Kidney glomerular epithelial cell (primary cell): ENCODE measurements at regions not wholly inside any gene's neighbourhood (a gene's known extent, or its start where the extent isn't known, plus 50 kb on each side); places are given as distances from the start of the nearest gene placed in this dataset.
A peak's percentile ranks its signal among the peaks of the same experiment; 100 is the strongest.

Source experiments
- DNase-seq: peaks from one replicate; lab custom pipeline; 2025; lab: John Stamatoyannopoulos, UW

- DNase-seq = no peak
These were observed 154.2 kb upstream of the PRMT8 start for GRCh38 chr12:3336606-3337311.

GRCh38 chr12:3337944-3338343, 153.1 kb upstream of the PRMT8 start:
- DNase-seq = no peak

GRCh38 chr12:3339221-3339620, 151.8 kb upstream of the PRMT8 start:
- DNase-seq = no peak

GRCh38 chr12:3341594-3341993, 149.4 kb upstream of the PRMT8 start:
- no peak for DNase-seq

GRCh38 chr12:3342051-3342450, 149.0 kb upstream of the PRMT8 start:
- peak; percentile 8 for DNase-seq

- DNase-seq = no peak
These were observed 142.9 kb upstream of the PRMT8 start for GRCh38 chr12:3348055-3348454.

- DNase-seq = no peak
These were observed 140.6 kb upstream of the PRMT8 start for GRCh38 chr12:3350432-3350831.

GRCh38 chr12:3351731-3352130, 139.3 kb upstream of the PRMT8 start:
- DNase-seq = no peak

- DNase-seq = no peak
These were observed 138.8 kb upstream of the PRMT8 start for GRCh38 chr12:3352230-3352629.

- DNase-seq = no peak
These were observed 137.4 kb upstream of the PRMT8 start for GRCh38 chr12:3353621-3354020.

- no peak for DNase-seq
These were observed 136.4 kb upstream of the PRMT8 start for GRCh38 chr12:3354586-3354985.

- no peak for DNase-seq
These were observed 135.6 kb upstream of the PRMT8 start for GRCh38 chr12:3355378-3355900.

- DNase-seq = no peak
These were observed 133.0 kb upstream of the PRMT8 start for GRCh38 chr12:3357950-3358525.

GRCh38 chr12:3359478-3359877, 131.5 kb upstream of the PRMT8 start:
- DNase-seq = no peak

GRCh38 chr12:3361146-3361545, 129.9 kb upstream of the PRMT8 start:
- DNase-seq = no peak

GRCh38 chr12:3362737-3363136, 128.3 kb upstream of the PRMT8 start:
- DNase-seq = no peak

GRCh38 chr12:3363608-3364007, 127.4 kb upstream of the PRMT8 start:
- no peak for DNase-seq

- no peak for DNase-seq
These were observed 126.8 kb upstream of the PRMT8 start for GRCh38 chr12:3364226-3364625.

- DNase-seq = no peak
These were observed 126.1 kb upstream of the PRMT8 start for GRCh38 chr12:3364661-3365462.

GRCh38 chr12:3365463-3366411, 125.3 kb upstream of the PRMT8 start:
- DNase-seq = no peak

GRCh38 chr12:3366451-3367110, 124.4 kb upstream of the PRMT8 start:
- no peak for DNase-seq
